NCI-H2196 (cell line): ENCODE measurements at regions not wholly inside any gene's neighbourhood (a gene's known extent, or its start where the extent isn't known, plus 50 kb on each side); places are given as distances from the start of the nearest gene placed in this dataset.

Source experiments
- DNase-seq: peaks from one replicate; lab custom pipeline; 2025; ENCODE audit not compliant: unreplicated experiment; lab: John Stamatoyannopoulos, UW

DNA sequence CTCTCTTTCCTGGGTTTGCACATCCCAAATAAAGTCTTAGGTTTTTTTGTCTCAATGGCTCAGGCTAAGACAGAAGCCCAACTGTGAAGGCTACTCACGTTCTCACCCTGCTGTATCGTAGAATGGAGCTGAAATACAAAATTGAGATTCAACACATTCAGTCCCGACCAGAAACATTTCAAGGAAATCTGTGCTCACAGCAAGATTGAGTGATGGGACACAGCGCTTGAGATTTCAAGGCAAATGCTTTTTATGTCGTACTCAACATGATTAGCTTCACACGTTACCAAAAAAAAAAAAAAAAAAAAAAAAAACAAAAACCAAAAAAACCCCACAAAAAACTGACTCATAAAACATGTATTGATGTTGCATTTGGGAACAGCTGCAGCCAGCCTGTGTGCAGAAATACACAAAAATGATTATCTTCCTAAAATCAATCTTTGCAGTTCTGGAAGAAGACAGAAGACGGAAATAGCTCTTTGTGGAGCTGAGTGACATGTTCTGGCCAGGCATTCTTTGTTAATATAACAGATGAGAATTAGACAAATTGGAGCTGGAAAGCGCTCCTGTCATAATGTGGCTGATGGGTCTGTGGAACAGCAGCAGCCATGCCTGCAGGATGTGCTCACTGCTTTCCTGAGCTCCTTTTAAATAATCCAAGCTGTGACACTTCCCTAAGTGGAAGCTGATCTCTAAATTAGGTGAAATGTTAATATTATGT lies 453.2 kb downstream of the LPIN1 start:
- DNase-seq = no peak

DNA sequence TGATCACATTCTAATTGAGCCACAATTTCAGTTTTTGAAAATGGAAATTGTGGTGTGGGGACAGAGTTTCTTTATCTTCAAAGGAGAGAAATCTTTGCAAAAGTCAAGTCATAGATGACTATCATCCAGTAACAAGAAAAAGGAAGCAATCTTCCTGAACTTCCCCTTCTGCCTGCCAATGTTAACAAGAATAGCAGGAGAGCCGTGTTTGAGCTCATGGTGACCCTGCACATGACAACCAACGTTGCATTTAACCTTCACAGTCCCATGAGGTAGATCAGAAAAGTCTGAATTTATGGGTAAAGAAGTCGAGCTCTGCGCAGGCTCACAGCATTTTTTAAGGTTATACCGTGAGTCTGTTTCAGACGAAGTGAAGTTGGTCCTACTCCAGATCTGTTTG lies 454.9 kb downstream of the LPIN1 start:
- no peak for DNase-seq

DNA sequence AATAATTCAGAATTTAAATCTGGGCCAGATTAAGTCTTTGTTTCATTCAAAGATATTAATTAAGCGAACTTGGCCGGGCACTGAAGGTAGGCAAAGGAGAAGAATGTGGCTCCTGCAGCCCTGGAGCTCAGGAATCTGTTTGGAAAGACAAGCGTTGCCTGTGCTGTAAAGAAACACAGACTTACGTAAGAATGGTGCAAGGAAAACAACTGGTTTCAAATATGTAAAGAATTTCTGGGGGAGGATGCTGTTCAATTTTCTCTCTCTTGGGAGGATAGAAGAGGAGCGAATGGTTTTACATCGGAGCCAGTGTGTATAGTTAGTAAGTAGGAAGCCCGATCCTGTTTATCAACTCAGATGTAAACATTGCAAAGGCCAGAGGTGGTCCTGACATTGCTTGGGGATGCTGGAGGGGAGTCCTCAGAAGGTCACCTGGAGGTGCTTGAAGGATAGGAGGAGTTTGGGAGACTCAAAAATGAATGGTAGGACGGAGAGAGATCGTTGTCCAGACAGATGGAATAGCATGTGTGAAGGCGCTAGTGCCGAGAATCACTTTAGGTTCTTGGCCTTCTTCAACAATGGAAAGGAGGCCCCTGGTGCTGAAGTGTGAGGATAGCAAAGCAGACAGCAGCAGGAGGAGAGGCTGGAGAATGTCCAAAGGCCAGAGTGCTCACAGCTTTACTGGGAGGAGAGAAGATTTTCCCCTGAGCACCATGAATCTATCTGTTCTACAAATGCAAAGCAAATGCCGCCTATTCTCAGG lies 456.1 kb downstream of the LPIN1 start:
- no peak for DNase-seq

- DNase-seq = no peak
Measured at GRCh38 chr2:12203528-12203927, 457.1 kb downstream of the LPIN1 start.

DNA sequence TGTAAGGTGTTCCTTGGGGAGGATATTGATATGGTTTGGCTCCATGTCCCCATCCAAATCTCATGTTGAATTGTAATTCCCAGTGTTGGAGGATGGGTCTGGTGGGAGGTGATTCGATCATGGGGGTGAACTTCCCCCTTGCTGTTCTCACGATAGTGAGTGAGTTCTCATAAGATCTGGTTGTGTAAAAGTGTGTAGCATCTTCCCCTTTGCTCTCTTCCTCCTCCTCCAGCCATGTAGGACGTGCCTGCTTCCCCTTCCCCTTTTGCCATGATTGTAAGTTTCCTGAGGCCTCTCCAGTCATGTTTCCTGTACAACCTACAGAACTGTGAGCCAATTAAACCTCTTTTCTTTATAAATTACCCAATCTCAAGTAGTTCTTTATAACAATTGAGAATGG lies 458.7 kb downstream of the LPIN1 start:
- DNase-seq = no peak

DNA sequence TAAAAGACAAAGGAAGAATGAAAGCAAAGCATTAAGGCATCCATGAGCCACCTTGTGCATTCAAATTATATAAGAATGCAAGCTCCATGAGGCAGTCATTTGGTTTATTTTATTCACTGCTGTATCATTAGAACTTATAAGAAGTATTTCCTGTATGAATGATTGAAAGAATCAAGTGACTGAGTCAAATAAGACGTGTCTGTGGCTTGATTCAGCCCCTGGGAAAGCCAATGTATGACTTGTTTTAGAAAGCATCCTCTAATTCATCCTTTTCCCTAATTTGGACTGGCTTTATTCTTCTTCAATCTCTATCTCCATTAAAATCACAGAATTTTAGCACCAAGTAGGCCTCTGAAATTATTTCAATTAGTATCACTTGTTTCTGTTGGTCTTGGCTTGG lies 461.1 kb downstream of the LPIN1 start:
- no peak for DNase-seq

- DNase-seq = no peak
Measured at GRCh38 chr2:12210016-12210933, 463.8 kb downstream of the LPIN1 start.

GRCh38 chr2:12211326-12212175 lies 465.1 kb downstream of the LPIN1 start:
- no peak for DNase-seq

DNA sequence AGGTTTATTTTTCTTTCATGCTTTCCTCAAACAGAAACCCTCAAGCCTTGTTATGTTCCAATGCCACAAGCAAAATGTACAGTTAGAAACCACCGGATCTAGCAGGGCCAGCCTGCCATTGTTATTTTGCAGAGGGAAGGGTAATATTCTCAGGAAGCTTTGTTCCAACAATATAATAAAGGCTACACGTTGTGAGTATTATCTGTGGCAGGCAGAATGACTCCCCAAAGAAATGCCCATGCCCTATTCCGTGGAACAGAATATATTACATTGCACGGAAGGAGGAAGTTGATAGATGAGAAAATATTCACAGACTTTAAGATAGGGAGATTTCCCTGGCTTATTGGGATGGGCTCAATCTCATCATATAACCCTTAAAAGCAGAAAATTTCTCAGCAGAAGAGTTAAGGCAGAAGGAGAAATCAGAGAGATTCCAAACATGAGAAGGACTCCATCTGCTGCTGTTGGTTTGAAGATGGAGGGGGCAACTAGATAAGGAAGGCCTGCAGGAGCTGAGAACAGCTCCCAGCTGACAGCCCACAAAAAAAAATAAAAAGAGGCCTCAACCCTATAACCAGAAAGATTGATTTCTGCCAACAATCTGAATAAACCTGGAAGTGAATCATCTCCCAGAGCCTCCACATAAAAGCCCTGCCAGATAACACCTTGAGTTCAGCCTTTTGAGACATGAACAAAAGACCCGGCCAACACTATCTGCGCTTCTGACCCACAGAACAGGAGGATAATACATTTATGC lies 466.6 kb downstream of the LPIN1 start:
- DNase-seq = no peak

DNA sequence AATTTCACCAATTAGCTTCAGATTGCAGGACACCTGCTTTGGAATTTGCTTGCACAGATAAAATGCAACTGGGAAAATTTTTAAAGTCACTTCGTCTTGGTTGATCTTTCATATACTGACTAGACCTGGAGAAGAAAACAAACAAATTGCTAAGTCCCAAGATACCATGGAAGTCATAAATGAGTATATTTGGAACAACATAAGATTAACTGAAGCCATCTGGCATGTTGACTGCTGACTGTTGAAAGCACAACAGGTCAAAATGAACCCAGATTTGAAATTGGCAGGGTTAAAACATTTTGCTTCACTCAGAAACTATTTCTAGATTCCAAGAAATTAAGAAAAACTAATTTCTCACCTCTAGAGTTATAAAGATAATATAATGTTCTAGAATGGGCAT lies 470.7 kb downstream of the LPIN1 start:
- DNase-seq = no peak

DNA sequence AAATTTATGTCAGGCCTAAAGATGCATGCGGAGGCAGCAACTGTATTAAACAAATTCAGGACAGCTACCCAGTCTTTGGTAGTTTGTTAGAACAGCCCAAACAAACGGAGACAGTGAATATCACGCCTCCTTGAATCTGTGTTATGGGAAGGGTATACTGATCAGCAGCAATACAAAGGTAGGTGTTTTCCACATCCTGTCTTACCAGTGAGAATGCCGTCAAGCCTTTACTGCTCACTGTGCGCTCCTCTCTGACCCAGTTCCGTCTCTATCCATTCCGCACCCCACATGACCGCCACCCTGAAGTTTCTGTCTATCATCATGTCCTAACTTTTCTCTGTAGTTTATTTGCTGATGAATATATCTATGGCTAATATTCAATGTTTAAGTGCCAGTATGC lies 473.3 kb downstream of the LPIN1 start:
- no peak for DNase-seq

DNA sequence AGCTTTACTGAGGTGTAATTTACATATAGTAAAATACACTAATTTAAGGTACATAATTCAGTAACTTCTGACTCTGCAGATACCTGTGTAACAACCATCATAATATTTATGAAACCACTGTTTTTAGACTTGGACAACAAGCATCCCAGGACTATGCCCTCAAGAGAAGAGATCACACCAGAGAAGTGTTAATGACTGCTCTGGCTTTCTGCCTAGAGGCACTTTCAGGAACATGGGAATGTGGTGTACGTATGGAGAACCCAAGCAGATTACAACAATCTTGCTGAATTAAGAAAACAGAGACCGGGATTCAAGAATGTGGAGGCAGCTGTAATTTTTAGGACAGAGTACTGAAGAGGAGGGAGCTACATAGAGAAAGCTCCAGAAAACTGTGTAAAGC lies 475.2 kb downstream of the LPIN1 start:
- DNase-seq = no peak

- DNase-seq = no peak
Measured at GRCh38 chr2:12222554-12222953, 476.1 kb downstream of the LPIN1 start.

DNA sequence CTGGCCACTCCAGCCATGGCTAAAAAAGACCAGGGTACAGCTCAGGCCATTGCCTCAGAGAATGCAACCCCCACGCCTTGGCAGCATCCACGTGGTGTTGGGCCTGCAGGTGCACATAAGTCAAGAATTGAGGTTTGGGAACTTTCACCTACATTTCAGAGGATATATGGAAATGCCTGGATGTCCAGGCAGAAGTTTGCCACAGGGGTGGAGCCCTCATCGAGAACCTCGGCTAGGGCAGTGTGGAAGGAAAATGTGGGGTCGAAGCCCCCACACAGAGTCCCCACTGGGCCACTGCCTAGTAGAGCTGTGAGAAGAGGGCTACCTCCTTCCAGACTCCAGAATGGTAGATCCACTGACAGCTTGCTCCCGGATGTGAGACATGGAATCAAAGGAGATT lies 477.3 kb downstream of the LPIN1 start:
- no peak for DNase-seq

DNA sequence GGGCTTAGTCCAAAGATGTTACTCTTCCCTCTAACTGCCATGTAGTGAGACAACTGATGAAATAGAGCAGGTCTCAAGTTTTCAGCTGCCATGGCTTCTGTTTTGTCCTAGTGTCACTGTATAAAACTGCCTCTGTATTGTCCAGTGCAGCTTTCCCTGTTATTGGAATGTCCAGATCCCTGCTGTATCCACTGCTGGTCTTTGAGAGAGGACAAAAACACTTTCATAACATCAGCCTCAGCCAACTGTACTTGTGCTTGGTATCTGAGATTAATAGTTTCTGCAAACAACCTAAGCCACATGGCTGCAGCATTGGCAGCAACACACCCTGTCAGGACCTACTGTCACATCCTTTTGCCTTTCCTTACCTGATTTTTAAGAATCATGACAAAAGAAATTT lies 480.2 kb downstream of the LPIN1 start:
- no peak for DNase-seq

GRCh38 chr2:12227941-12228608 lies 481.6 kb downstream of the LPIN1 start:
- no peak for DNase-seq

- no peak for DNase-seq
Measured at GRCh38 chr2:12231288-12231687, 484.9 kb downstream of the LPIN1 start.

GRCh38 chr2:12232876-12233275 lies 483.9 kb upstream of the TRIB2 start:
- DNase-seq = no peak

DNA sequence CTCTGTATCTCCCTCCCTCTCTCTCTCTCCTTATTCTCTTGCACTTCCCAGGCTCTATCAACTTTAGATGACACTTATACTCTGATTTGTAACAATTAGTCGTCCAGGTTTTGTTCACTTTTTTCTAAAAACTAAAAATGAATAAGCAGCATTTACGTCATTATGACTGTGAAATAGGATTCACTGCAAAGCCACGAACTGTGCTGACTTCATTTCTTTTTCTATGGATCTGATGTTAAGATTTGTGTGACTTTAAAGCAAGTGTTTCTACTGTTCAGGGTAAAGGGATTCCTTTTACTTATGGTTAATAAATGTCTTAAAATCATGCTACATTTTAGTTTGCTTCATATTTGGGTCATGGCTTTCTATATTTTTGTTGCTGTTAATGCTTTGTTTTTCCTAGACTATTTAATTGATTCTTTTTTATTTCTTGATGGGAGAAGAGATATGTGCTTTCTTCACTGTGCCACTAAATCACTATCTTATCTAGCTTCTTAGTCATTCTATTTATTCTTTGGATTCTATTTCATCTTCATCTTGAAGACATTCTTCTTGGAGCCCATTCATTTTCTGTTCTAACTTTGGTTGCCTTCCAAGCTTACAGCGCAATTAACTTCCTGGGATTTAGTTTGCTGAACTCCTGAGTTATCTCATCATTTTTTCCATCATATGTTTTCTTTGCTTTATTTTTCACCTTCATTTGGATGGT lies 480.4 kb upstream of the TRIB2 start:
- DNase-seq = no peak
